ENCODE measurements at regions not wholly inside any gene's neighbourhood (a gene's known extent, or its start where the extent isn't known, plus 50 kb on each side); places are given as distances from the start of the nearest gene placed in this dataset.

- TF ChIP-seq CTCF (IDR thresholded peaks at IDR 0.05 in 8 of 11, conservative IDR thresholded peaks at IDR 0.05 in 3 of 11) (no peak), POLR2A (IDR thresholded peaks at IDR 0.05) (no peak)
These were observed 76.0 kb upstream of the OLIG2 start for GRCh38 chr21:32949701-32950100.

Data from spleen (tissue), 7 donors.